HCT116 (cell line): ENCODE measurements at regions not wholly inside any gene's neighbourhood (a gene's known extent, or its start where the extent isn't known, plus 50 kb on each side); places are given as distances from the start of the nearest gene placed in this dataset.

Source experiments
- ATAC-seq: fragments of 200-7000 bp; cut with Tn5 transposase; 2 replicates; pipeline ENCODE4 v1.9.1; 2020; ENCODE audit warnings: mild to moderate bottlenecking, moderate library complexity
- BruUV-seq: library from RNA; stranded (reverse); fragments of 400-500 nt; replicated peaks from 2 replicates; lab custom pipeline; 2021; lab: Mats Ljungman, UMichigan
- CTCF ChIA-PET: fragments of 300-600 bp; sonication (Branson Sonifier 250); formaldehyde crosslinking; loops from one replicate; lab custom pipeline; 2021; ENCODE audit warnings: antibody characterized with exemption; lab: Charles Lee
- POLR2A ChIA-PET: fragments of 300-600, 350-600 bp; sonication (Branson Sonifier 250); formaldehyde crosslinking; loops from one replicate; lab custom pipeline; 2021; ENCODE audit warnings: antibody characterized with exemption; lab: Charles Lee
- RAD21 ChIA-PET, 2 experiments: fragments of 300-600 bp; sonication (Branson Sonifier 250); formaldehyde crosslinking; loops; one replicate each; lab custom pipeline; 2023; ENCODE audit warnings: low total read pairs in 2 of 2; ENCODE audit not compliant: uncharacterized antibody in 2 of 2, unreplicated experiment in 2 of 2, low non-redundant PET in 1 of 2; lab: Charles Lee
- DNase-seq: peaks from one replicate; pipeline ENCODE4 v3.0.0-alpha.2; 2010; ENCODE audit warnings: low read depth, low spot score
- H2AFZ ChIP-seq: fragments of 200-600 bp; shearing (Covaris generic), sonication (generic); 2 replicates; pipeline ENCODE4 v1.6.1; 2017; ENCODE audit warnings: low read depth, mixed run types, mixed read lengths, antibody characterized with exemption, low read length; ENCODE audit not compliant: poor library complexity, severe bottlenecking
- H3K27ac ChIP-seq: 2 replicates; pipeline ENCODE4 v1.5.1; 2012; ENCODE audit warnings: low read depth, low read length
- H3K27me3 ChIP-seq: fragments of 200-600 bp; sonication (generic); 2 replicates; pipeline ENCODE4 v1.6.1; 2016; ENCODE audit warnings: mixed run types, low read length, mixed read lengths; ENCODE audit not compliant: insufficient read depth
- H3K36me3 ChIP-seq, 2 experiments: fragments of 200-500 bp in 1 of 2; fragments of 200-600 bp in 1 of 2; sonication (Bioruptor generic) in 1 of 2; sonication (generic) in 1 of 2; 2 replicates each; pipeline versions ENCODE4 v1.5.1 to v1.6.1; 2014 to 2016; ENCODE audit warnings: low read length in 2 of 2, inconsistent platforms in 1 of 2, mixed read lengths in 1 of 2, mixed run types in 1 of 2; ENCODE audit not compliant: insufficient read depth in 2 of 2, control insufficient read depth in 1 of 2
- H3K4me1 ChIP-seq, 2 experiments: fragments of 200-600 bp in 1 of 2; sonication (generic) in 1 of 2; 2 replicates each; pipeline versions ENCODE4 v1.5.1 to v1.6.1; 2012 to 2017; ENCODE audit warnings: low read length in 2 of 2, inconsistent platforms in 1 of 2, mild to moderate bottlenecking in 1 of 2, mixed read lengths in 1 of 2, mixed run types in 1 of 2, moderate library complexity in 1 of 2; ENCODE audit not compliant: insufficient read depth in 2 of 2, control insufficient read depth in 1 of 2
- H3K4me2 ChIP-seq: fragments of 200-600 bp; sonication (generic); 2 replicates; pipeline ENCODE4 v1.6.1; 2017; ENCODE audit warnings: mixed run types, low read length, mixed read lengths
- H3K4me3 ChIP-seq, 2 experiments: fragments of 200-600 bp in 1 of 2; sonication (generic) in 1 of 2; replicated peaks in 1 of 2; 2 replicates each; pipeline ENCODE4 v1.5.1; 2011 to 2016; ENCODE audit warnings: low read length in 2 of 2, control low read depth in 1 of 2, low read depth in 1 of 2, mild to moderate bottlenecking in 1 of 2, mixed read lengths in 1 of 2, mixed run types in 1 of 2
- H3K79me2 ChIP-seq: fragments of 200-600 bp; sonication (generic); 2 replicates; pipeline ENCODE4 v1.6.1; 2017; ENCODE audit warnings: mild to moderate bottlenecking, mixed run types, low read length, moderate library complexity, mixed read lengths; ENCODE audit not compliant: insufficient read depth
- H3K9ac ChIP-seq: fragments of 200-600 bp; sonication (generic); 2 replicates; pipeline ENCODE4 v1.6.1; 2016; ENCODE audit warnings: low read length, mixed read lengths
- H3K9me2 ChIP-seq: fragments of 200-600 bp; sonication (generic), shearing (Covaris generic); 2 replicates; pipeline ENCODE4 v1.6.1; 2017; ENCODE audit warnings: mixed run types, mild to moderate bottlenecking, moderate library complexity; ENCODE audit not compliant: insufficient read depth
- H3K9me3 ChIP-seq, 2 experiments: fragments of 200-500 bp in 1 of 2; fragments of 200-600 bp in 1 of 2; sonication (Bioruptor generic) in 1 of 2; sonication (generic) in 1 of 2; 2 replicates each; pipeline ENCODE4 v1.6.1; 2014 to 2017; ENCODE audit warnings: low read length in 2 of 2, mixed read lengths in 2 of 2, inconsistent platforms in 1 of 2, low read depth in 1 of 2, mild to moderate bottlenecking in 1 of 2, mixed run types in 1 of 2, moderate library complexity in 1 of 2; ENCODE audit not compliant: control insufficient read depth in 1 of 2, insufficient read depth in 1 of 2
- H4K20me1 ChIP-seq: fragments of 200-600 bp; sonication (generic), shearing (Covaris generic); 2 replicates; pipeline ENCODE4 v1.6.1; 2017; ENCODE audit warnings: mixed run types, mild to moderate bottlenecking, moderate library complexity; ENCODE audit not compliant: insufficient read depth
- CBX3 ChIP-seq: IDR thresholded peaks from 2 replicates; pipeline ENCODE4 v1.6.1; 2012; ENCODE audit warnings: low read depth
- CEBPB ChIP-seq: IDR thresholded peaks from 2 replicates; pipeline ENCODE4 v1.6.1; 2012; ENCODE audit warnings: low read depth
- CTCF ChIP-seq, 3 experiments: fragments of 200-600 bp in 1 of 3; sonication (generic) in 1 of 3; IDR thresholded peaks in 2 of 3; conservative IDR thresholded peaks in 1 of 3; 2 replicates each; pipeline ENCODE4 v1.5.1; 2012 to 2017; ENCODE audit warnings: low read depth in 2 of 3, low read length in 2 of 3, antibody characterized with exemption in 1 of 3, borderline replicate concordance in 1 of 3, control low read depth in 1 of 3, mild to moderate bottlenecking in 1 of 3, mixed read lengths in 1 of 3, mixed run types in 1 of 3, moderate library complexity in 1 of 3; ENCODE audit not compliant: insufficient read depth in 1 of 3
- ELF1 ChIP-seq: IDR thresholded peaks from 2 replicates; pipeline ENCODE4 v1.6.1; 2012; ENCODE audit warnings: low read depth, borderline replicate concordance
- EZH2 ChIP-seq: fragments of 200-600 bp; sonication (generic); IDR thresholded peaks from 2 replicates; pipeline ENCODE4 v1.6.1; 2017; ENCODE audit warnings: antibody characterized with exemption, mixed run types
- JUND ChIP-seq: IDR thresholded peaks from 2 replicates; pipeline ENCODE4 v1.6.1; 2012
- MAX ChIP-seq: IDR thresholded peaks from 2 replicates; pipeline ENCODE4 v1.6.1; 2012
- POLR2A ChIP-seq: IDR thresholded peaks from 2 replicates; pipeline ENCODE4 v1.7.0; 2011; ENCODE audit warnings: borderline replicate concordance; ENCODE audit not compliant: insufficient read depth, insufficient read length; ENCODE audit errors: extremely low read depth
- SIN3A ChIP-seq: IDR thresholded peaks from 2 replicates; pipeline ENCODE4 v1.6.1; 2012; ENCODE audit warnings: low read depth
- SP1 ChIP-seq: IDR thresholded peaks from 2 replicates; pipeline ENCODE4 v1.6.1; 2012; ENCODE audit warnings: low read depth
- YY1 ChIP-seq: IDR thresholded peaks from 2 replicates; pipeline ENCODE4 v1.6.1; 2011; ENCODE audit warnings: low read length, low read depth, moderate library complexity, mild to moderate bottlenecking; ENCODE audit not compliant: insufficient replicate concordance; ENCODE audit errors: extremely low read depth
- ZBTB33 ChIP-seq: IDR thresholded peaks from 2 replicates; pipeline ENCODE4 v1.6.1; 2011; ENCODE audit warnings: mild to moderate bottlenecking, low read length, moderate library complexity; ENCODE audit not compliant: insufficient replicate concordance; ENCODE audit errors: extremely low read depth
- intact Hi-C: fragments of 100-400 bp; cut with micrococcal nuclease; formaldehyde crosslinking; loops from 2 replicates; pipeline ENCODE4 v1.10.0; 2022

GRCh38 chr3:72344647-72345046 lies 503.6 kb downstream of the SHQ1 start:
- RAD21 ChIA-PET, result no interaction called here
- Histone ChIP-seq H3K79me2 (no peaks in the 10 kb centered on the region), H2AFZ (no peak overlapping the region), H3K27ac (no peak overlapping the region), H3K27me3 (no peaks in the 10 kb centered on the region), H4K20me1 (no peaks in the 10 kb centered on the region), H3K9me3 (no peaks in the 10 kb centered on the region), H3K9ac (no peak overlapping the region), H3K4me3 (no peak overlapping the region), H3K9me2 (no peaks in the 10 kb centered on the region), H3K4me1 (peaks cover under 1 to 30% of the 10 kb centered on the region in 2 experiments; a peak in 3 of 4 replicates), H3K36me3 (no peaks in the 10 kb centered on the region), H3K4me2 (no peak overlapping the region)
- no peak for TF ChIP-seq SP1
- TF ChIP-seq CBX3, result no peak
- no peak for TF ChIP-seq ZBTB33
- no peak for TF ChIP-seq SIN3A
- TF ChIP-seq ELF1, result no peak
- TF ChIP-seq JUND, result no peak
- TF ChIP-seq CTCF (IDR thresholded peaks at IDR 0.05 in 2 of 3, conservative IDR thresholded peaks at IDR 0.05 in 1 of 3; ENCODE audit: borderline replicate concordance in 1 of 3, insufficient read depth in 1 of 3, low read depth in 2 of 3, low read length in 2 of 3), result no peak
- TF ChIP-seq EZH2, result no peak
- no peak for TF ChIP-seq POLR2A
- no peak for TF ChIP-seq CEBPB
- TF ChIP-seq MAX, result no peak
- no peak for TF ChIP-seq YY1
- CTCF ChIA-PET, result no interaction called here
- POLR2A ChIA-PET, result no interaction called here
- no peak for DNase-seq
- no peak for ATAC-seq
- BruUV-seq, result no TSS peak
- intact Hi-C loops, result no loop called here
